Rectal smooth muscle tissue (tissue), 1 donor: ENCODE measurements at regions not wholly inside any gene's neighbourhood (a gene's known extent, or its start where the extent isn't known, plus 50 kb on each side); places are given as distances from the start of the nearest gene placed in this dataset.

Experiments used
- H3K27ac ChIP-seq: one replicate; pipeline ENCODE4 v1.7.0; 2013; ENCODE audit warnings: low read depth, low read length, inconsistent platforms
- H3K27me3 ChIP-seq: one replicate; pipeline ENCODE4 v1.7.0; 2013; ENCODE audit warnings: low read length; ENCODE audit not compliant: control insufficient read depth, insufficient read depth
- H3K36me3 ChIP-seq: one replicate; pipeline ENCODE4 v1.7.0; 2013; ENCODE audit warnings: low read length; ENCODE audit not compliant: control insufficient read depth, insufficient read depth
- H3K4me1 ChIP-seq: one replicate; pipeline ENCODE4 v1.7.0; 2013; ENCODE audit warnings: low read length; ENCODE audit not compliant: control insufficient read depth, insufficient read depth
- H3K4me3 ChIP-seq: one replicate; pipeline ENCODE4 v1.7.0; 2013; ENCODE audit warnings: low read length
- H3K9ac ChIP-seq: one replicate; pipeline ENCODE4 v1.7.0; 2013; ENCODE audit warnings: low read length

DNA sequence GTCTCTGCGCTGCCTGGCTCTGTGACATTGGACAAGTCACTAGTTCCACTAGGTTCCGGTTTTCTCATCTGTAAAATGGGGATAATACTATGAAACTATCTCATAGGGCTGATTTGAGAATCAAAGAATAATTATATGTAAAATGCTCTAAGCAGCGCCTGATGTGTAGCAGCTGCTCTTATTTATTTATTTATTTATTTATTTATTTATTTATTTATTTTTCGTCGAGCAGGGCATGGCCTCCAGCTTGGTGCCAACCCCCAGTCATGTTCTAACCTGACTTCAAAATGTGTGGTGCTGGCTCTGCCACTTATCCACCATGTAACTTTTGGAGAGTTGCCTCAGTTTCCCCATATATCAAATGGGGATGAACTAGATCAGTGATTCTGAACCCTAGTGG lies 93.5 kb upstream of the GSC start:
- H3K27ac ChIP-seq: no peak overlapping the region
- no peak overlapping the region for H3K4me3 ChIP-seq
- peaks cover 3% of the 10 kb centered on the region for H3K27me3 ChIP-seq
- H3K36me3 ChIP-seq: no peaks in the 10 kb centered on the region
- H3K4me1 ChIP-seq: no peaks in the 10 kb centered on the region
- H3K9ac ChIP-seq: no peak overlapping the region

GRCh38 chr14:94857950-94858349 lies 88.0 kb upstream of the GSC start:
- Histone ChIP-seq H3K27me3 (no peaks in the 10 kb centered on the region), H3K27ac (no peak overlapping the region), H3K36me3 (no peaks in the 10 kb centered on the region), H3K4me1 (no peaks in the 10 kb centered on the region), H3K9ac (no peak overlapping the region), H3K4me3 (no peak overlapping the region)

GRCh38 chr14:94853920-94854319 lies 84.0 kb upstream of the GSC start:
- Histone ChIP-seq H3K27ac (no peak overlapping the region), H3K4me3 (no peak overlapping the region), H3K36me3 (no peaks in the 10 kb centered on the region), H3K9ac (no peak overlapping the region), H3K27me3 (no peaks in the 10 kb centered on the region), H3K4me1 (no peaks in the 10 kb centered on the region)

DNA sequence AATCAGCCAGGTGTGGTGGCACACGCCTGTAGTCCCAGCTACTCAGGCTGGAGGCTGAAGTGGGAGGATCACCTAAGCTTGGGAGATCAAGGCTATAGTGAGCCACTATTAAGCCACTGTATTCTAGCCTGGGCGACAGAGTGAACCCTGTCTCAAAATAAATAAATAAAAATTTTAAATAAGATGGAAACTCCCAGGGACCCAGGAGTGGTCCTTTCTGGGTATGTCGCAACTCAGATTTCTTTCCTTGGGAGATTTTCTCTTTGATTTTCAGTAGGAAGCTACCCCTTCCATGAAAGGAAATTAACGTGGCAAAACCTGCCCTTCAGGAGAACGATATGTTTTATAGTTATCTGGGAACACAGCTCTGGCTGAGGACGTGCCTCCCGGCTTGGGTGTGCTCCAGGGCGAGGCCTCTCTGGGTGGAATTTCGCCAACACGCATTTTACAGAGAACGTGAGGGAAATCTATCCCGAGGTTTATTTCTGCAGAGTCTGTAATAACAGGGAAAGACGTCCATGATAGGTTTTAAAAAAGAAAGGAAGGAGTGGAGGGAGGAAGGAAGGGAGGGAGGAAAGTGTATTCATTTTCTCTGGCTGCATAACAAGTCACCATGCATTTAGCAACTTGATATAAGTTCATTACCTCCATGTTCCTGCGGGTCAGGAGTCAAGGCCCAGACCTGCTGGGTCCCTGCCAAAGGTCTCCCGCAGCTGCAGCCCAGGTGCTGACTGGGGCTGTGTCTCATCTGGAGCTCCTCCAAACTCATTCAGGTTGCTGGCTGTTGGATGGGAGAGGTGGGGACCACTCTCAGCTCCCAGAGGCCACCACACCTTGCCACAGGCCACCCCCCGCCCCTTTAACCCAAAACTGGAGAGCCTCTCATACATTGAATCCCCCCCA lies 80.6 kb upstream of the GSC start:
- Histone ChIP-seq H3K36me3 (no peaks in the 10 kb centered on the region), H3K4me1 (no peaks in the 10 kb centered on the region), H3K27ac (no peak overlapping the region), H3K9ac (no peak overlapping the region), H3K4me3 (no peak overlapping the region), H3K27me3 (no peaks in the 10 kb centered on the region)

DNA sequence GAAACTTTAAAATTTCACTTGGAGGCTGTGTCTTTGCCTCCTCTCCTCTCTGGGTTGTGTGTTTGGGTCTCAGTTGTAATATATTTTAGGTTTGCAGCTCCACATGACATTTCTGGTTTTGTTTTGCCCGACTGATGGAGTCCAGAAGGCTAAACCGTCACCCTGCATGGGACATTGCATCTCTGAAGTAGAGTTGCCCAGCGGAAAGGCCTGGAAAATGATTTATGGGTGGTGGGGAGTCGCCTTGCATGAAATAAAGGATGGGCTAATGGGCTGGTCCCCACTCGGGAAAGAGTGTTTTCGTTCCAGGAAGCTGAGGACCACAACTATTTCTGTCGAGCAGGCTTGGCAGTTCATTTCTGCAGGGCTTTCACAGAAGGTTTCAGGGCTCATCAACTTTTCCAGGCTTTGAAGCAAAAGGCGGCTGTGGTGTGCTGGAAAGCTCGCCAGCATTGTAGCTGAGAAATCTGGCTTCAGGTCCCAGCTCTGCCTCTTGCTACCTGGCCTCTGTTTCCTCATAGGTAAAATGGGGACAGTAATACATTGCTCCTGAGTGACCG lies 74.8 kb upstream of the GSC start:
- peak overlapping the region; percentile 66 for H3K27ac ChIP-seq
- no peak overlapping the region for H3K4me3 ChIP-seq
- no peak overlapping the region for H3K9ac ChIP-seq
- H3K27me3 ChIP-seq: no peaks in the 10 kb centered on the region
- peaks cover 13% of the 10 kb centered on the region for H3K4me1 ChIP-seq
- H3K36me3 ChIP-seq: no peaks in the 10 kb centered on the region

DNA sequence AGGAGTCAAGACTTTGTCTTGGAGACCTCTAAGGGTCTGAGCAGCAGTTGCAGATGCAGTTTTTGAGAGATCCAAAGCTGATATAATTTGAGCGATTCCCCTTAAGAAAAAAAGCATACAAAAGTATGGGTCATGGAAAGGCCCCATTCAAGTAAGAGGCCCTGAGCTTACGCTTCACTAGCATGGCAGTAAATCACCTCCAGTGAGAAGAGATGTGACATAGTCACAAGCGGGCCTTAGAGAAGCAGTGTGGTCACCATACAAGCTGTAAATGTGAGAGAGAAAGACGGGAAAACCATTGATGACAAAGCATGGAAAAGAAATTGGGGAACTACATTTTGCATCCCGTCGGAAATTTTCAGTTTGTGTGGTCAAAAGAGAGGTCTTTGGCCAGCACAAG lies 70.6 kb upstream of the GSC start:
- H3K4me1 ChIP-seq: peaks cover 13% of the 10 kb centered on the region
- no peaks in the 10 kb centered on the region for H3K27me3 ChIP-seq
- H3K36me3 ChIP-seq: no peaks in the 10 kb centered on the region
- H3K27ac ChIP-seq: no peak overlapping the region
- H3K4me3 ChIP-seq: no peak overlapping the region
- no peak overlapping the region for H3K9ac ChIP-seq

DNA sequence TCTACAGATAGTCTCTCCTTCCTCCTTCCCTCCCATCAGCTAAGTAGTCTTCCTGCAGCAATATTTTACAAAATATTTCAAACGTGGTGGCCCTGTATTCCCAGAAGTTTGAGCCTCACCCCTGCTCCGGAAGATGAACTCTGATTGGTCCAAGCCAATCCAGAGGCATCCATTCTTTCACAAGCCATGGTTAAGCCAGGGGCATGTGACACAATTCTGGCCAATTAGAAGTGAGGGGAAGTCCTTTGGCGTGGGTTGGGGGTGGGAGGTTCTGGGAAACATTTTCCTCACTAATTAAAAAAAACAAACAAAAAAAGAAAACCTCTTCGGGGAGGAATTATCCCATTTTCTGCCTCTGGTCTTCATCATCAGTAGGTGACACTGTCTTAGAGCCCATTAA lies 69.4 kb upstream of the GSC start:
- no peak overlapping the region for H3K9ac ChIP-seq
- H3K36me3 ChIP-seq: no peaks in the 10 kb centered on the region
- H3K4me1 ChIP-seq: peaks cover 6% of the 10 kb centered on the region
- no peak overlapping the region for H3K4me3 ChIP-seq
- no peaks in the 10 kb centered on the region for H3K27me3 ChIP-seq
- no peak overlapping the region for H3K27ac ChIP-seq

- Histone ChIP-seq H3K4me3 (no peak overlapping the region), H3K9ac (no peak overlapping the region), H3K27me3 (no peaks in the 10 kb centered on the region), H3K27ac (no peak overlapping the region), H3K36me3 (no peaks in the 10 kb centered on the region), H3K4me1 (no peaks in the 10 kb centered on the region)
These were observed 66.9 kb upstream of the GSC start for GRCh38 chr14:94836849-94837248.

- Histone ChIP-seq H3K36me3 (no peaks in the 10 kb centered on the region), H3K9ac (no peak overlapping the region), H3K27me3 (no peaks in the 10 kb centered on the region), H3K27ac (no peak overlapping the region), H3K4me1 (no peaks in the 10 kb centered on the region), H3K4me3 (no peak overlapping the region)
These were observed 63.7 kb upstream of the GSC start for GRCh38 chr14:94833633-94834032.

- Histone ChIP-seq H3K27me3 (no peaks in the 10 kb centered on the region), H3K4me3 (no peak overlapping the region), H3K36me3 (no peaks in the 10 kb centered on the region), H3K4me1 (peaks cover 4% of the 10 kb centered on the region), H3K27ac (no peak overlapping the region), H3K9ac (no peak overlapping the region)
These were observed 61.2 kb upstream of the GSC start for GRCh38 chr14:94831085-94831484.

DNA sequence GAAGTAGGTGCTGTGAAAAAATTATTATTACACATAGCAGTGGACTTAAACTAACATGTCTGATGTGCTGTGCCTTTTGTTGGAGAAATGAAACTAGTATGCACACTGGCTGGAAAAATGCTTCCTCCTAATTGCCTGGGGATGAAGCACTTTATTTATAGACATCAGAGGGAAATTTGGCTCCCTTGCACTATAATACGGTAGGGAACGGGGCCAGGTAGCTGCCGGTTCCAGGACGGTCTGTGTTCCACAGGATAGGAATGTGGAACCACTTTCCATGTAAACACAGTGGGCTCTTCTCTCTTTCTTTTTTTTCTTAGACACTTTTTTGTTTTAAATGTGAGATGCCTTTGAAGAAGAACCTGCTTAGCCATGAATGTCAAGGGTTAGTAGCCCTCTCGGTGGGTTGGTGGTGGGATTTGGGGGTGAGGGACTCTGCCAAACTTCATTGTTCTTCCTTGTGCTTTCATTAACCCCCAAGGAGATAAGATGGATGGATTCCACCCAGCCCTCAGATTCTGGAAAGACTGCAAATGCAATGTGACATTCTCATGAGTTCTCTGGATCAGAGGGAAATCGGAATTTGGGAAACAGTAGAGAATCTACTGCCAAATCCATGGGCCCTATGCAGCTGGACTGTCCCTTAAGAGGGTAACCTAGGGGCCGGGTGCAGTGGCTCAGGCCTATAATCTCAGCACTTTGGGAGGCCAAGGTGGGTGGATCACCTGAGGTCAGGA lies 58.0 kb upstream of the GSC start:
- Histone ChIP-seq H3K4me1 (peaks cover 4% of the 10 kb centered on the region), H3K36me3 (no peaks in the 10 kb centered on the region), H3K27me3 (peaks cover 4% of the 10 kb centered on the region), H3K27ac (peak overlapping the region; percentile 8), H3K4me3 (no peak overlapping the region), H3K9ac (no peak overlapping the region)

DNA sequence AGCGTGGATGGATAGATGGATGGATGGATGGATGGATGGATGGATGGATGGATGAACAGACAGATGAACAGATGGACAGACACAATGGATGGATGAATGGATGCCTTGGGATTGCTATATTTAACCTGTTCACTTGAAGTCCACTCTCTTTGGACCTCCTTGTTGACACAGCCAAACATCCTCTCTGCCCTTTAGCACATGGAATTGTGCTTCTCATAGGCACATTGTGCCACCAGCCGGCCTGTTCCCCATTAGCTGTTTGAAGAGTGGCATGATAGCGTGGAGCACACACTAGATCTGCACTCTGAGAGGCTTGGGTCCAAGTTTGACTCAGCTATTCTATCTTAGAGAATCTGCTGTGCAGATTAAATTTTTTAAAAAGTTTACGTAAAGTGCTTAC lies 56.9 kb upstream of the GSC start:
- Histone ChIP-seq H3K27me3 (peaks cover 4% of the 10 kb centered on the region), H3K4me1 (peaks cover 4% of the 10 kb centered on the region), H3K36me3 (no peaks in the 10 kb centered on the region), H3K9ac (no peak overlapping the region), H3K27ac (no peak overlapping the region), H3K4me3 (no peak overlapping the region)
